ENCODE measurements at regions not wholly inside any gene's neighbourhood (a gene's known extent, or its start where the extent isn't known, plus 50 kb on each side); places are given as distances from the start of the nearest gene placed in this dataset.
A peak's percentile ranks its signal among the peaks of the same experiment; 100 is the strongest.

DNA sequence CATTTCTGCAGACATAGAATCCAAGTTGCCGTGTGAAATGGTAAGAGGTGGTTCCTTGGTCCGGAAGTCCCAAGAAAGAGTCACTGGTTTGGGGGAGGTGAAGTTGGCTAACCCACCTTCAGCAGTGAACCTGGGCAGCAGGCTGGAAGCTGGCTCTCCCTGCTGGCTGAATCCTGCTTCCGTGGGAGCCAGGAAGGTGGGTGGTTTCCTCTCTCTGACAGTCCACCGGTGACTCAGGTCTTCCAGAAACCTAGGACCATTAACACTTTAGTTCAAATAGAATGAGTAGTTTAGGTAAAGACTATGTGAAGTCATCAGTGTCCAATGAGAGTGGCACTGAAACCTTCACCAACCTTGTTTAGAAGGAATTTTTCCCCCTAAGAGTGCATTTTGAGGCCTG lies 87.4 kb upstream of the CACNA2D3 start:
- Histone ChIP-seq H3K4me3 (no peak overlapping the region), H3K4me2 (peak overlapping the region in 3 of 11 experiments; percentile 38 to 50 (median 39); a peak in 4 of 22 replicates), H3K4me1 (peaks cover 0 to 10% (median 0%) of the 10 kb centered on the region in 10 experiments; a peak in 3 of 20 replicates), H4K20me1 (no peaks in the 10 kb centered on the region), H3K27me3 (no peaks in the 10 kb centered on the region), H3K27ac (no peak overlapping the region), H3K36me3 (no peaks in the 10 kb centered on the region), H3K9me3 (replicated peaks in 1 of 11) (no peaks in the 10 kb centered on the region), H3K9ac (no peak overlapping the region)
- no peak for TF ChIP-seq Cebpa-rat (IDR thresholded peaks at IDR 0.05)

DNA sequence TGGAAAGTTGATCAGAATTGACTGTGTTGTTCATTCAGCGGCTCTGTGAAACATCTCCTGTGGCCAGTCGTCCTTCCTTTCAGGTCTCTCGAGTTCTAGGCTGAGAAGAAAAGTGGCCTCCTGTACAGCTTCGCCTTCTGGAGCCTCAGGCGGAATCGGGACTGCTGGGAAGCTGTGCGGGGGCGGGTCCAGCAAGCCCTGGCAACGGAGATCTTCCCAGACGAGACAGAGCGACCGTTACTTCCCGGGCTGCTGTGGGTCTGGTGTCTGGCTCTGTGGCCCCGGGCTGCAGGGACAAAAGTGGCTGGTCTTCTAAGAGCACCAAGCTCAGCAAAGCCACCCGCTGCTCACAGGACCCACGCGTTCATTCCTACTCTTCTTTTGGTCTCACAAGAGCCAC lies 88.6 kb upstream of the CACNA2D3 start:
- no peak for TF ChIP-seq Cebpa-rat (IDR thresholded peaks at IDR 0.05)
- Histone ChIP-seq H3K4me1 (peaks cover 0 to 9% (median 0%) of the 10 kb centered on the region in 10 experiments; a peak in 3 of 20 replicates), H3K27me3 (no peaks in the 10 kb centered on the region), H3K36me3 (no peaks in the 10 kb centered on the region), H3K9me3 (replicated peaks in 1 of 11) (no peaks in the 10 kb centered on the region), H3K9ac (no peak overlapping the region), H3K4me2 (no peak overlapping the region), H3K27ac (no peak overlapping the region), H3K4me3 (no peak overlapping the region), H4K20me1 (no peaks in the 10 kb centered on the region)

DNA sequence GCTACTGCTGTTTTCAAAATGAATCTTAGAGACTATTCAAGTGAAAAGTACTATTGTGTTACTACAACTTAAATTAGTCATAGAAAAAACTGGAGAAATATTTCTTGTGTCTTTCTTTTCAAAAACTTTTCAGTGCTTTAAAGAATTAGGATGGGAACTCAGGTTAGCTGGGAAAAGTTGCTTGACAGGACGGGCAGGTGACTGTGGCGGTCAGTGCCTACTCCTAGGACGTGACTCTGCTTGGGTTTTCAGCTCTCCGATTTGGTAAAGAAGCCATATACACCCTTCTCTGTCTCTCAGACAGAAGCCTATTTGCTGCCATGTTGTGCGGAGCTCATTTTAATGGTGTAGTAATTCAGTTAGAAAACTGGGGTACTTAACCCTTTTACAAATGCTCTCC lies 89.8 kb upstream of the CACNA2D3 start:
- no peaks in the 10 kb centered on the region for H3K9me3 ChIP-seq (replicated peaks in 1 of 11)
- no peaks in the 10 kb centered on the region for H3K27me3 ChIP-seq
- H3K4me3 ChIP-seq, result no peak overlapping the region
- no peak overlapping the region for H3K27ac ChIP-seq
- no peaks in the 10 kb centered on the region for H4K20me1 ChIP-seq
- no peak for TF ChIP-seq Cebpa-rat (IDR thresholded peaks at IDR 0.05)
- H3K4me2 ChIP-seq, result no peak overlapping the region
- H3K4me1 ChIP-seq, result peaks cover 0 to 9% (median 0%) of the 10 kb centered on the region in 10 experiments; a peak in 3 of 20 replicates
- H3K36me3 ChIP-seq, result no peaks in the 10 kb centered on the region
- no peak overlapping the region for H3K9ac ChIP-seq

DNA sequence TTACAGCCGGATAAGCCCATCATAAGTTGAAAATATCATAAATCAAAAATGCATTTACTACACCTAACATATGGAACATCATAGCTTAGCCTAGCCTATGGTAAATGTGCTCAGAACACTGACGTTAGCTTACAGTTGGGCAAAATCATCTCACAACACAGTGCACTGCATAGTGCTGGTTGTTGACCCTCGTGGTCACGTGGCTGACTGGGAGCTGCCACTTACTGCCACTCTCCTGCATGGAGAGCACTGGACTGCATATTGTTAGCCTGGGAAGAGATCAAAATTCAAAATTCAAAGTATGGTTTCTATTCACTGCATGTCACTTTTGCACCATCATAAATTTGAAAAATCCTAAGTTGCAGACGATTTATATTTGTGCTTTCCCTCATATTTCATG lies 94.0 kb upstream of the CACNA2D3 start:
- Histone ChIP-seq H4K20me1 (no peaks in the 10 kb centered on the region), H3K36me3 (no peaks in the 10 kb centered on the region), H3K9me3 (replicated peaks in 1 of 11) (no peaks in the 10 kb centered on the region), H3K4me2 (no peak overlapping the region), H3K9ac (no peak overlapping the region), H3K4me1 (no peaks in the 10 kb centered on the region), H3K27me3 (no peaks in the 10 kb centered on the region), H3K4me3 (no peak overlapping the region), H3K27ac (no peak overlapping the region)
- no peak for TF ChIP-seq Cebpa-rat (IDR thresholded peaks at IDR 0.05)

DNA sequence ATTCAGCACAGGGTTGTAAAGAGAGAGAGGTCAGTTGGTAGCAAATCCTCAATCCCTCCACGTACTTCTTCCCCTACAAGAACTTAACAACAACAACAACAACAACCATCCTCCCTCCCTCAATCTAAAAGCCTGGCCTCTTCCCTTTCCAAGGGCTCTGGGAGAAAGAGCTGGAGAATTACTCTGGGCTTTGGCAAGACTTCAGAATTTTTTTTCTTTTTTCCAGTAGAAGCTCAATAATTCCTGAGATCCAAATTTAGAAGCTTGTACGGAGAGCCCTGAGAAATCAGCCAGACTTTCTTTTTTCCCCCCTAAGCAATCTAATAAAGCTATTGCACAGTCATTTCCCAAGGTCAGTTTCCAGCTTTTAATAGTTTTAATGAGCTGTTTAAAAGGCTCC lies 95.8 kb upstream of the CACNA2D3 start:
- Histone ChIP-seq H3K4me2 (no peak overlapping the region), H3K36me3 (no peaks in the 10 kb centered on the region), H4K20me1 (no peaks in the 10 kb centered on the region), H3K9ac (no peak overlapping the region), H3K4me3 (no peak overlapping the region), H3K4me1 (no peaks in the 10 kb centered on the region), H3K9me3 (replicated peaks in 1 of 11) (peaks cover 0 to 17% (median 0%) of the 10 kb centered on the region in 11 experiments; a peak in 7 of 22 replicates), H3K27ac (no peak overlapping the region), H3K27me3 (no peaks in the 10 kb centered on the region; a peak in 1 of 22 replicates)
- no peak for TF ChIP-seq Cebpa-rat (IDR thresholded peaks at IDR 0.05)

DNA sequence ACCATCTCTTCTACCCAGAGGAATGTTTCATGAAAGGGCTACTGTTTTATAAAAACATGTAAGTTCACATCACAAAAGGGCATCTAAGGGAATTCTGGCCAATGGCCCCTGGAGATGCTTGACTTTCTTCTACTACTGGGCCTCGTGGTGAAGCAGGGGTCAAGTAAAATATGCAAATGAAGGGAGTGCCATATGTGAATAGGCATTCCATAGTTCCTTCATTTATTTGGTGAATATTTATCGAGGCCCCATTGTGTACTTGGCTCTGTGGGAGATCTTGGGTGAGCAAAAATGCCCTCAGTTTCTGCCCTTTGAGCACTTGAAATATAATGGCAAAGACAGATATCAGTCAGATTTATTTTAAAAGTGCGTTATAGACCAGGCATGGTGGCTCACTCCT lies 101.3 kb upstream of the CACNA2D3 start:
- H3K4me1 ChIP-seq, result peaks cover 0 to 4% (median 0%) of the 10 kb centered on the region in 10 experiments; a peak in 4 of 20 replicates
- no peak for TF ChIP-seq Cebpa-rat (IDR thresholded peaks at IDR 0.05)
- peaks cover 9 to 38% (median 14%) of the 10 kb centered on the region in 11 experiments for H3K9me3 ChIP-seq (replicated peaks in 1 of 11)
- no peak overlapping the region for H3K4me2 ChIP-seq
- no peaks in the 10 kb centered on the region for H3K36me3 ChIP-seq
- no peak overlapping the region for H3K4me3 ChIP-seq
- no peak overlapping the region for H3K27ac ChIP-seq
- H3K27me3 ChIP-seq, result no peaks in the 10 kb centered on the region; a peak in 1 of 22 replicates
- H4K20me1 ChIP-seq, result no peaks in the 10 kb centered on the region
- no peak overlapping the region for H3K9ac ChIP-seq

DNA sequence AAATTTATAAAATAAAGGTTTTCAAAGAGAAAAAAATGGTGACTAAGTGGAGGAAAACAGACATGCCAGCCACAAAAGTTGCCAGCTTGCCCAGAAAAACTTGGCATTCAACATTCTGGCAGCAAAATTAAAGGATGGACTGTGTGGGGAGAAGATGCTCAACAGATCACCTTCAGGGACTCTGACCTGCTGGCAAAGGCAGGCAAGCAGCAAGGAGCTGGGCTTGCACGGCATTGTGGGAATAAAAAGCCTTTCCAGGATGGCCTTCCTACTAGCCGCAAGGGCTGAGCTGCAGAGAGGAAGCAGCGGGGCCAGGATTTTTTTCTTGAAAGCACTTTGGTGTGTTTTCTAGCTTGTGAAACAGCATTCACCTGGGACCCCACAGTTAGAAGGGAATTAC lies 101.9 kb upstream of the CACNA2D3 start:
- no peak for TF ChIP-seq Cebpa-rat (IDR thresholded peaks at IDR 0.05)

DNA sequence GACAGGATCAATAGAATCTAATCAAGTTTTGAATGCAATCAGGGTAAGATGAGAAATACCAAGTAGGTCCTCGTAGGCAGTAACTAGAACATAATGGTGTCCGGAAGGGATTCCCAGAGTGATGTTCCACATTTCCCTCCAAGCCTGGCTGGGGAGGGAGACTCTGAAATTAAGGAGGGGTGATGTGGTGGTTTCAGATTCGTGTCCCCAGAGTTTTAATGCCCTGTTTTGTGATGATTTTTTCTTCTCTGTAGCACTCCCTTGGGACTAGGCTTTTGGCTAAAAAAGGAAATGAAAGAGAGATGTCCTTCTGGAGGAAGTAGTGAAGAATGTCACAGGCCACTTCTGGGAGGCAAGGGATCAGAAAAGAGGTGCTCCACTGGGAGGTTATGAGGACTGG lies 108.3 kb upstream of the CACNA2D3 start:
- no peaks in the 10 kb centered on the region for H3K27me3 ChIP-seq
- H3K9ac ChIP-seq, result no peak overlapping the region
- TF ChIP-seq Cebpa-rat (IDR thresholded peaks at IDR 0.05), result no peak
- peak overlapping the region; percentile 23 to 79 (median 55) for H3K4me2 ChIP-seq
- no peaks in the 10 kb centered on the region for H4K20me1 ChIP-seq
- H3K36me3 ChIP-seq, result no peaks in the 10 kb centered on the region
- no peak overlapping the region for H3K4me3 ChIP-seq
- no peak overlapping the region for H3K27ac ChIP-seq
- peaks cover 9 to 28% (median 20%) of the 10 kb centered on the region in 11 experiments for H3K9me3 ChIP-seq (replicated peaks in 1 of 11)
- H3K4me1 ChIP-seq, result peaks cover 14 to 24% (median 16%) of the 10 kb centered on the region in 10 experiments

More for the DNA sequence above, 101.9 kb upstream of the CACNA2D3 start:
- Histone ChIP-seq H3K27me3 (no peaks in the 10 kb centered on the region; a peak in 1 of 22 replicates), H3K9me3 (replicated peaks in 1 of 11) (peaks cover 9 to 38% (median 14%) of the 10 kb centered on the region in 11 experiments), H4K20me1 (no peaks in the 10 kb centered on the region), H3K9ac (no peak overlapping the region), H3K4me3 (no peak overlapping the region), H3K27ac (no peak overlapping the region), H3K36me3 (no peaks in the 10 kb centered on the region), H3K4me2 (no peak overlapping the region), H3K4me1 (peaks cover 0 to 4% (median 0%) of the 10 kb centered on the region in 10 experiments; a peak in 4 of 20 replicates)

DNA sequence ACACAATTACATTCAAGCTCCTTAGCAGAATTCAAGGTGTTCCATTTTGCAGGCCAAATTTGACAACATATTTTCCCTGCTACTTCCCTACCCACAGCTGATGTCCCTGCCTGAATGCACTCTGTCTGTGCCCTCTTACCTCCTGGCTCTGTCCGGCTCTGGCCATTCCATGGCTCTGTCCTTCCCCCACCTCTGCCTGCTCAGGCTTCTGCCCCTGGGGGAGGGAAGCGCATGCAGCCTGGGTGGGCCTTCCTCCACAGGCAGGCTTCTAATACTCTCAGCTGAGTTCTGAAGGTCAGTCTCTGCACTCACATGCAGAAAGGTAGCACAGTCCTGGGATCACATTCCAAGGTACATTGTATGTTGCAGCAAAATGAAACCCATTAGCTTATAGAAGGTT lies 113.6 kb upstream of the CACNA2D3 start:
- no peak overlapping the region for H3K9ac ChIP-seq
- TF ChIP-seq Cebpa-rat (IDR thresholded peaks at IDR 0.05), result no peak
- no peaks in the 10 kb centered on the region for H3K27me3 ChIP-seq
- no peak overlapping the region for H3K4me2 ChIP-seq
- no peak overlapping the region for H3K27ac ChIP-seq
- no peak overlapping the region for H3K4me3 ChIP-seq
- H3K9me3 ChIP-seq (replicated peaks in 1 of 11), result peaks cover 0 to 15% (median 7%) of the 10 kb centered on the region in 11 experiments; a peak in 9 of 22 replicates
- peaks cover 1 to 7% (median 4%) of the 10 kb centered on the region in 10 experiments for H3K4me1 ChIP-seq
- no peaks in the 10 kb centered on the region for H3K36me3 ChIP-seq
- no peaks in the 10 kb centered on the region for H4K20me1 ChIP-seq

DNA sequence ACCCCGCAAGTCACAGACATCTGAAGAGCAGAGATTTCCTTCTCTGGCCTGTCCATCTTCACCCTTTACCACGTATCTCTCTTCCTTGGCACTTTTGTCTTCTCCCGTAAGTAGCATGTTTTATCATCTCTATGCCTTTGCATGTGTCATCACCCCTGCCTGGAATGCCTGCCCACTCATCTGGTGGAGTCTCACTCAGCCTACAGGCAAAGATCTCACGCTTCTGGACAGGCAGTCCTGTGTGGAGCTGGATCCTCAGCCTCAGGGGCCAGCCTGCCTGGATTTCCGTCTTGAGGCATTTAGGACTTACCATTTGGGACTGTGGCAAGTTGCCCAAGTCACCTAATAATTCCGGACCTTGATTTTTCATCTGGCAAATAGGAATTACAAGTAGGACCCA lies 114.3 kb upstream of the CACNA2D3 start:
- no peak overlapping the region for H3K9ac ChIP-seq
- no peak overlapping the region for H3K4me2 ChIP-seq
- no peak overlapping the region for H3K27ac ChIP-seq
- H3K4me3 ChIP-seq, result no peak overlapping the region
- no peaks in the 10 kb centered on the region for H4K20me1 ChIP-seq
- no peaks in the 10 kb centered on the region for H3K27me3 ChIP-seq
- no peak for TF ChIP-seq Cebpa-rat (IDR thresholded peaks at IDR 0.05)
- peaks cover 0 to 4% (median 0%) of the 10 kb centered on the region in 10 experiments; a peak in 2 of 20 replicates for H3K4me1 ChIP-seq
- peaks cover 0 to 15% (median 7%) of the 10 kb centered on the region in 11 experiments; a peak in 9 of 22 replicates for H3K9me3 ChIP-seq (replicated peaks in 1 of 11)
- no peaks in the 10 kb centered on the region for H3K36me3 ChIP-seq
